Kidney (tissue), 13 donors: ENCODE measurements at regions not wholly inside any gene's neighbourhood (a gene's known extent, or its start where the extent isn't known, plus 50 kb on each side); places are given as distances from the start of the nearest gene placed in this dataset.

ENCODE experiments used
- DNase-seq, 5 donors: peaks; one replicate each; pipeline ENCODE4 v3.0.0-alpha.2; 2013 to 2020
- FAIRE-seq: peaks from 2 replicates; lab custom pipeline; 2012; peaks lifted over from hg19 to GRCh38; lab: Jason Lieb, UNC
- H3K27ac ChIP-seq, 2 donors: one replicate each; pipeline ENCODE4 v1.7.0; 2013; ENCODE audit warnings: low read depth in 2 of 2, low read length in 2 of 2, inconsistent platforms in 1 of 2
- H3K27me3 ChIP-seq: one replicate; pipeline ENCODE4 v1.7.1; 2013; ENCODE audit warnings: low read length, inconsistent platforms; ENCODE audit not compliant: control insufficient read depth, insufficient read depth
- H3K36me3 ChIP-seq, 3 donors: one replicate each; pipeline versions ENCODE4 v1.7.0 to v1.7.1; 2013; ENCODE audit warnings: low read length in 3 of 3, control low read depth in 1 of 3, inconsistent platforms in 1 of 3; ENCODE audit not compliant: insufficient read depth in 3 of 3, control insufficient read depth in 2 of 3
- H3K4me1 ChIP-seq, 3 donors: one replicate each; pipeline versions ENCODE4 v1.7.0 to v1.7.1; 2013; ENCODE audit warnings: low read length in 3 of 3, inconsistent platforms in 1 of 3, low read depth in 1 of 3; ENCODE audit not compliant: control insufficient read depth in 2 of 3, insufficient read depth in 2 of 3
- H3K4me3 ChIP-seq, 3 donors: one replicate each; pipeline versions ENCODE4 v1.7.0 to v1.8.1; 2013; ENCODE audit warnings: low read length in 3 of 3, control low read depth in 1 of 3, inconsistent platforms in 1 of 3
- H3K9ac ChIP-seq, 3 donors: one replicate each; pipeline versions ENCODE4 v1.7.0 to v1.7.1; 2013; ENCODE audit warnings: low read length in 3 of 3, control low read depth in 1 of 3, inconsistent platforms in 1 of 3
- H3K9me3 ChIP-seq, 3 donors: one replicate each; pipeline versions ENCODE4 v1.7.0 to v1.7.1; 2013; ENCODE audit warnings: low read length in 3 of 3, control low read depth in 1 of 3, inconsistent platforms in 1 of 3; ENCODE audit not compliant: control insufficient read depth in 2 of 3, insufficient read depth in 1 of 3
- intact Hi-C: fragments of 100-400 bp; cut with DNase I; formaldehyde crosslinking; loops from one replicate; pipeline ENCODE4 v1.11.1; 2022
- TF ChIP-seq, protein P1 (sequence below): IDR thresholded peaks from 3 replicates; pipeline ENCODE4 v1.5.1; 2012; ENCODE audit warnings: mild to moderate bottlenecking, moderate library complexity, borderline replicate concordance; ENCODE audit not compliant: insufficient read depth; ENCODE audit errors: extremely low read depth
- donor health status: control.
- donor health status: control.
- donor health status: control.
- donor health status: control.
- donor health status: control.
- donor health status: DM: yes; HTN: yes; CAD: no.
- donor health status: Normal renal cell carcinoma (clear cell type).

DNA sequence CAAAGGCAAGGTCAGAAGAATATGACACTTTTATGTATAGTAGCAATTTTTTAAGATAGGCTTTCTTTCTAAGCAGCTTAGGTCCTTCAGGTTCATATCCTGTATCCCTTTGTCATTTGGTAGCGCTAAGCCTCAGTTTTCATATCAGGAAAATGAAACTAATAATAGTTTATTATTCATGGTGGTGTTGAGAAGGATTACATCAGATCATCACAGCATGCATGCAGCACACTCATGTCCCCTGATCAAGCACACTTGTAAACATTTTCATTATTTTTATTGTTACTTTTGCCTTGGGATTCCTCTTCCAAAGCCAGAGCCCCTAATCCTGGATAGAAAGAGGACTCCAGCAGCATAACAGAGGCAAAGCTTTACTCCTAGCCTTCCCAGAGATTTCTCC is 70.2 kb upstream of the ADGRF1 start:
- no peak for DNase-seq

GRCh38 chr6:47111685-47112084 is 69.6 kb upstream of the ADGRF1 start:
- Histone ChIP-seq H3K9me3 (no peaks in the 10 kb centered on the region), H3K4me1 (no peaks in the 10 kb centered on the region), H3K4me3 (no peak overlapping the region), H3K27ac (no peak overlapping the region), H3K36me3 (no peaks in the 10 kb centered on the region), H3K27me3 (no peaks in the 10 kb centered on the region), H3K9ac (no peak overlapping the region)
- intact Hi-C loops, result no loop called here
- TF ChIP-seq, protein P1, sequence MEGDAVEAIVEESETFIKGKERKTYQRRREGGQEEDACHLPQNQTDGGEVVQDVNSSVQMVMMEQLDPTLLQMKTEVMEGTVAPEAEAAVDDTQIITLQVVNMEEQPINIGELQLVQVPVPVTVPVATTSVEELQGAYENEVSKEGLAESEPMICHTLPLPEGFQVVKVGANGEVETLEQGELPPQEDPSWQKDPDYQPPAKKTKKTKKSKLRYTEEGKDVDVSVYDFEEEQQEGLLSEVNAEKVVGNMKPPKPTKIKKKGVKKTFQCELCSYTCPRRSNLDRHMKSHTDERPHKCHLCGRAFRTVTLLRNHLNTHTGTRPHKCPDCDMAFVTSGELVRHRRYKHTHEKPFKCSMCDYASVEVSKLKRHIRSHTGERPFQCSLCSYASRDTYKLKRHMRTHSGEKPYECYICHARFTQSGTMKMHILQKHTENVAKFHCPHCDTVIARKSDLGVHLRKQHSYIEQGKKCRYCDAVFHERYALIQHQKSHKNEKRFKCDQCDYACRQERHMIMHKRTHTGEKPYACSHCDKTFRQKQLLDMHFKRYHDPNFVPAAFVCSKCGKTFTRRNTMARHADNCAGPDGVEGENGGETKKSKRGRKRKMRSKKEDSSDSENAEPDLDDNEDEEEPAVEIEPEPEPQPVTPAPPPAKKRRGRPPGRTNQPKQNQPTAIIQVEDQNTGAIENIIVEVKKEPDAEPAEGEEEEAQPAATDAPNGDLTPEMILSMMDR, result no peak
- DNase-seq (peak in 1 of 5 donors; percentile 48), FAIRE-seq (peak; percentile 41)

More for the DNA sequence above, 70.2 kb upstream of the ADGRF1 start:
- intact Hi-C loops, result no loop called here
- no peak overlapping the region for H3K4me3 ChIP-seq
- no peaks in the 10 kb centered on the region for H3K4me1 ChIP-seq
- H3K27me3 ChIP-seq, result no peaks in the 10 kb centered on the region
- TF ChIP-seq, protein P1, result no peak
- peak overlapping the region in 1 of 2 donors; percentile 17 for H3K27ac ChIP-seq
- FAIRE-seq, result no peak
- H3K9ac ChIP-seq, result no peak overlapping the region
- no peaks in the 10 kb centered on the region for H3K9me3 ChIP-seq
- H3K36me3 ChIP-seq, result no peaks in the 10 kb centered on the region

DNA sequence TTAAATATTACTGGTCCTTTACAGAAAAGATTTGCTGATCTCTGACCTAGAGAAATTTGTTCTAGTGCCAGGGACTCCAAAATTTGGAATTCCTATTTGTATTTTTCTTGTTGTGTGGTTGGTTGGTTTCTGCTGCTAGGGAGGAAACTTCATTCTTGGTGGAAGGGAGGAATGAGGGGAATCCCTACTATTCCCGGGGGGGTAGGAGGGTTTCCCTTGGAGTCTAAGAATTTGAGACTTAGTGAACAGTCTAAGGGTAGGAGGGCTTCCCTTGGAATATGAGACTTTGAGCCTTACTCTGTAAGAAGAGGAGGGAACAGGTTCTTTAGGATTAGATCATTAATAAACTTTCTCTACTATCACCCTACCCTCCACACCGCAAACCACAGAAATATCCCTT is 67.1 kb upstream of the ADGRF1 start:
- TF ChIP-seq, protein P1, result no peak
- Histone ChIP-seq H3K9ac (no peak overlapping the region), H3K4me1 (no peaks in the 10 kb centered on the region), H3K36me3 (no peaks in the 10 kb centered on the region), H3K27me3 (no peaks in the 10 kb centered on the region), H3K9me3 (no peaks in the 10 kb centered on the region), H3K4me3 (no peak overlapping the region), H3K27ac (no peak overlapping the region)
- intact Hi-C loops, result no loop called here
- peak in 1 of 5 donors; percentile 79 for DNase-seq
- no peak for FAIRE-seq

GRCh38 chr6:47106721-47107197 is 64.6 kb upstream of the ADGRF1 start:
- TF ChIP-seq, protein P1, result no peak
- Histone ChIP-seq H3K9ac (no peak overlapping the region), H3K9me3 (no peaks in the 10 kb centered on the region), H3K36me3 (no peaks in the 10 kb centered on the region), H3K4me3 (no peak overlapping the region), H3K27ac (no peak overlapping the region), H3K4me1 (no peaks in the 10 kb centered on the region), H3K27me3 (no peaks in the 10 kb centered on the region)
- DNase-seq, result no peak
- intact Hi-C loops, result no loop called here
- FAIRE-seq, result no peak
